ENCODE measurements at regions not wholly inside any gene's neighbourhood (a gene's known extent, or its start where the extent isn't known, plus 50 kb on each side); places are given as distances from the start of the nearest gene placed in this dataset.

DNA sequence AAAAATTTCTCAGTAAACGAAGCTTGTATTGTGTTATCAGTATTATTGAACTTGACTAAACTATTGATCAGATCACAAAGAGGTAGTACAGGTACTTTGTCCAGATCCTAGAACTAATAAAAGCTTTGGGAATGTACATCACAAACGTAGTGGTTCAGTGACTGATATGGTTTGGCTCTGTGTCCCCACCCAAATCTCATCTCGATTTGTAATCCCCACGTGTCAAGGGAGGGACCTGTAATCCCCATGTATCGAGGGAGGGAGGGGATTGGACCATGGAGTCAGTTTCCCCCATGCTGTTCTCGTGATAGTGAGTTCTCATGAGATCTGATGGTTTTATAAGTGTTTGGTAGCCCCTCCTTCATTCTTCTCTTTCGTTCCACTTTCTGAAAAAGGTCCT lies 100.9 kb downstream of the ARRDC3 start:
- H3K4me1 ChIP-seq (ENCODE audit: control insufficient read depth, insufficient read depth, low read length), result peaks cover 42% of the 10 kb centered on the region
- H3K4me2 ChIP-seq (ENCODE audit: low read length), result no peak overlapping the region
- no peaks in the 10 kb centered on the region for H3K9me3 ChIP-seq (replicated peaks; ENCODE audit: low read length)
- H3K27me3 ChIP-seq (ENCODE audit: control insufficient read depth, insufficient read depth, low read length), result no peaks in the 10 kb centered on the region
- H3K36me3 ChIP-seq (ENCODE audit: insufficient read depth, low read length), result no peaks in the 10 kb centered on the region
- H3K4me3 ChIP-seq (ENCODE audit: low read length), result no peak overlapping the region
- H3K9ac ChIP-seq (ENCODE audit: low read depth, low read length), result peak overlapping the region; percentile 93

DNA sequence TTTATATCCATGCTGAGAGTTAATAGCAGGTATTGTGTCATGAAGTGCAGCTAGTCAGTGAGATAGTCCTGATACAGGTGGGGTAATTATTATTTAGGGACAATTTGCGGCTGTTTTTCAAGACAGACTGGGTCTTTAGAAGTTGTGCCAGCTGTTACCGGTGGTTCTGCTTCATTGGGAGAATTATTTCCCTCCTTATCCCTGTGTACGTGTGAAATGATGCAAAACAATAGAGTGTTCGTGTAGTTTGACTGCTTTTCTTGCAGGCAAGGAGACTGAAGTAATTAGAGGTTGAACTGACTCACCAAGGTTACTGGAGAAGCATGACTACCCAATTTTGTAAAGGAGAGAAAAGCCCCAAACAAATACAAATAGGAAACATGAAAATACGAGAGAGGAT lies 101.7 kb downstream of the ARRDC3 start:
- H3K9me3 ChIP-seq (replicated peaks; ENCODE audit: low read length), result no peaks in the 10 kb centered on the region
- H3K36me3 ChIP-seq (ENCODE audit: insufficient read depth, low read length), result no peaks in the 10 kb centered on the region
- H3K27me3 ChIP-seq (ENCODE audit: control insufficient read depth, insufficient read depth, low read length), result no peaks in the 10 kb centered on the region
- peak overlapping the region; percentile 73 for H3K4me3 ChIP-seq (ENCODE audit: low read length)
- H3K4me1 ChIP-seq (ENCODE audit: control insufficient read depth, insufficient read depth, low read length), result peaks cover 42% of the 10 kb centered on the region
- H3K4me2 ChIP-seq (ENCODE audit: low read length), result peak overlapping the region; percentile 95
- H3K9ac ChIP-seq (ENCODE audit: low read depth, low read length), result peak overlapping the region; percentile 93

DNA sequence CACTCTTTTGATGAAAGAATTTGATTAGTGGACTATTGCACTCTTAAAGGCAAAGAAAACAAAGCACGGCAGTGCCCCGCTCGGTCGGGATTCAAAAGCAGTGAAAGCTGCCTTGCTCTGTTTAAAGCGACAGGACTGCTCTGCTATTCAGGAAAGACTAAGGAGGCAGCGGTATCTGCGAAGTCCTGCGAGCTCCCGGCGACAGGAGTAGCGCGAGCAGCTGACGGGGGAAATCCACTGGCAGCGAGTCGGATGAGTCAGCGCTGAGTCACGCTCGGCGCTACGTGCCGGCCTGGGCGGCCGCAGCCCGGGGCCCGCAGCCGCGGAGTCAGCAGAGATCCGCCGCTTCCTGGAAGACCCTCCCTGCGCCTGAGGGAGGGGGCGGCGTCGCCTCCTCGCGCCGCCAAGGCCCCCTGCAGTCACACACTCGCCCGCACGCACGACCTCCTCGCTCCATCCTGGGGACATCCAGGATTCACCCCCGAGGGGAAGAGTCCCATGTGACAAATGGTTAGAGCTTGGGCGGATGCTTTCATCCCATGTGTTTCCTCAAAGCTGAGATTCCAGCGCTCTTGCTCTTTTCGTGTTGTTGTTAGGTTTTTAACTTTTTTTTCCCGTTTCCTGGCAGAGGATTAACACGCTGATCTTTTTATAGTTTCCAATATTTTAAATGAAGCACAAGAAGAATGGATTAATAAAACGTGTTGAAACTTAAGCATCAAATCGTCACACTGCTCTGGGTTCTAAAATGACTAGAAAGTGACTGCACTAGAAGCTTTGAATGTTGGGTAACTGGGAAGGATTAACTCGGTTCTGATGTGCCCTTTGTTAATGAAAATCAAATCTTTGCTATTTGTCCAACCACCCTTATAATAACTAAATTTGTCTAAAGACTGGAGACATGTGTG lies 102.5 kb downstream of the ARRDC3 start:
- Histone ChIP-seq H3K9me3 (replicated peaks; ENCODE audit: low read length) (no peaks in the 10 kb centered on the region), H3K4me2 (ENCODE audit: low read length) (peak overlapping the region; percentile 95), H3K9ac (ENCODE audit: low read depth, low read length) (peak overlapping the region; percentile 93), H3K4me1 (ENCODE audit: control insufficient read depth, insufficient read depth, low read length) (peaks cover 42% of the 10 kb centered on the region), H3K36me3 (ENCODE audit: insufficient read depth, low read length) (no peaks in the 10 kb centered on the region), H3K27me3 (ENCODE audit: control insufficient read depth, insufficient read depth, low read length) (no peaks in the 10 kb centered on the region), H3K4me3 (ENCODE audit: low read length) (peak overlapping the region; percentile 73)

DNA sequence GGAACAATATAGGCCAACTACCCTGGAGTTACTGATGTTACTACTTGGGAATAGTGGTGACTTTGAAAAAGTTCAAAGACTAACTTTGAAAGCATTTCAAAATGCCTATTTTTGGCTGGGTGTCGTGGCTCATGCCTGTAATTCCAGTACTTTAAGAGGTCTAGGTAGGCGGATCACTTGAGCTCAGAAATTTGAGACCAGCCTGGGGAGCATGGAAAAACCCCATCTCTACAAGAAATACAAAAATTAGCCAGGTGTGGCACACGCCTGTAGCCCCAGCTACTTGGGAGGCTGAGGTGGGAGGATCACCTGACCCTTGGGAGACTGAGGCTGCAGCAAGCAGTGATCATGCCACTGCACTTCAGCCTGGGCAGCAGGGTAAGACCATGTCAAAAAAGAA lies 105.3 kb downstream of the ARRDC3 start:
- Histone ChIP-seq H3K9me3 (replicated peaks; ENCODE audit: low read length) (no peaks in the 10 kb centered on the region), H3K4me2 (ENCODE audit: low read length) (no peak overlapping the region), H3K4me3 (ENCODE audit: low read length) (no peak overlapping the region), H3K36me3 (ENCODE audit: insufficient read depth, low read length) (no peaks in the 10 kb centered on the region), H3K27me3 (ENCODE audit: control insufficient read depth, insufficient read depth, low read length) (no peaks in the 10 kb centered on the region), H3K9ac (ENCODE audit: low read depth, low read length) (no peak overlapping the region), H3K4me1 (ENCODE audit: control insufficient read depth, insufficient read depth, low read length) (peaks cover 32% of the 10 kb centered on the region)

DNA sequence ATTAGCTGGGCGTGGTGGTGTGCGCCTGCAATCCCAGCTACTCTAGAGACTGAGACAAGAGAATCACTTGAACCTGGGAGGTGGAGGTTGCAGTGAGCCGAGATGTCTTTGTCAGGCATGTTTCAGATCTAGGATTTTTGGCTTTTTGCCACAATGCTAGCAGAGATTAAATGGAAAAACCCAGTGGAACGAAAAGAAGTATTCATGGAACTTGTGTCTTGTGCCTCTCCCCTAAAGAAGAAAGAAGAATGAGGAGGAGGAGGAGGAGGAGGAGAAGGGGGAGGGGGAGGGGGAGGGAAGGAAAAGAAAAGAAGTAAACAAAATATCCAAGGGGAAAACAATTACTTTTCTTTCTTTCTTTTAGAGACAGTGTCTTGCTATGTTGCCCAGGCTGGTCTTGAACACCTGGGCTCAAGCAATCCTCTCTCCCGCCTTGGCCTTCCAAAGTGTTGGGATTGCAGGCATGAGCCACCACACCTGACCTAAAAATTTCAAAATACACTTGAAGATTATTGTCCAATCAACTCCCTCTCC lies 106.0 kb downstream of the ARRDC3 start:
- Histone ChIP-seq H3K4me3 (ENCODE audit: low read length) (no peak overlapping the region), H3K27me3 (ENCODE audit: control insufficient read depth, insufficient read depth, low read length) (no peaks in the 10 kb centered on the region), H3K9ac (ENCODE audit: low read depth, low read length) (no peak overlapping the region), H3K9me3 (replicated peaks; ENCODE audit: low read length) (no peaks in the 10 kb centered on the region), H3K4me1 (ENCODE audit: control insufficient read depth, insufficient read depth, low read length) (peaks cover 33% of the 10 kb centered on the region), H3K4me2 (ENCODE audit: low read length) (no peak overlapping the region), H3K36me3 (ENCODE audit: insufficient read depth, low read length) (no peaks in the 10 kb centered on the region)

DNA sequence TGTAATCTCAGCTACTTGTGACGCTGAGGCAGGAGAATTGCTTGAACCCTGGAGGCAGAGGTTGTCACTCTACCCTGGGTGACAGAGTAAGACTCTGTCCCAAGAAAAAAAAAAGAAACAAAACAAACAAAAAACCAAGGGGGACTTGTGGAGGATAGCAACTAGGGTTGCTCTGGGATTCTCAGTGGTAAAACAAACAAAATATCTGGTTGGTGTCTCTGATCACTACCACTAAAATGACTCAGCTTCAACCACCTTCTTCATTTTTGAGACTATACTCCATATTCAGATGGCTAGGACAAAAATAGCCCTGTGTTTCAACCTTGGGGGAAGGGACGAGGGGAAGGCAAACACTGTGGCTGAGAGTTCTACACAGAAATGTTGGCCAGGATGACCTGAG lies 110.3 kb downstream of the ARRDC3 start:
- peaks cover 5% of the 10 kb centered on the region for H3K4me1 ChIP-seq (ENCODE audit: control insufficient read depth, insufficient read depth, low read length)
- H3K9ac ChIP-seq (ENCODE audit: low read depth, low read length), result no peak overlapping the region

DNA sequence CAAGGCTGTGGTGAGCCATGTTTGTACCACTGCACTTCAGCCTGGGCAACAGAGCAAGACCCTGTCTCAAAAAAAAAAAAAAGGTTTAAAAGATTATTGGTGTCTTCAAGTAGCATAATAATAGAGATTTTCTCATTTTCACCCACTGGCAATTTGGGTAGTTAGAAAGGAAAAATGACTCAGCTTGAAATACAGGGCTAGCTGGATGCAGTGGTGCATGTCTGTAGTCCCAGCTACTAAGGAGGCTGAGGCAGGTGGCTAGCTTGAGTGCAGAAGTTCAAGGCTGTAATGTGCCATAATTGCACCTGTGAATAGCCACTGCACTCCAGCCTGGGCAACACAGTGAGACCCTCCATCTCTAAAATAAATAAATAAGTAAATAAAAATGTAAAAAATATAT lies 111.1 kb downstream of the ARRDC3 start:
- Histone ChIP-seq H3K4me2 (ENCODE audit: low read length) (no peak overlapping the region), H3K36me3 (ENCODE audit: insufficient read depth, low read length) (no peaks in the 10 kb centered on the region), H3K4me3 (ENCODE audit: low read length) (no peak overlapping the region), H3K9me3 (replicated peaks; ENCODE audit: low read length) (no peaks in the 10 kb centered on the region), H3K9ac (ENCODE audit: low read depth, low read length) (no peak overlapping the region), H3K27me3 (ENCODE audit: control insufficient read depth, insufficient read depth, low read length) (no peaks in the 10 kb centered on the region), H3K4me1 (ENCODE audit: control insufficient read depth, insufficient read depth, low read length) (peaks cover 5% of the 10 kb centered on the region)

More for the DNA sequence above, 110.3 kb downstream of the ARRDC3 start:
- no peaks in the 10 kb centered on the region for H3K36me3 ChIP-seq (ENCODE audit: insufficient read depth, low read length)
- H3K4me2 ChIP-seq (ENCODE audit: low read length), result no peak overlapping the region
- H3K27me3 ChIP-seq (ENCODE audit: control insufficient read depth, insufficient read depth, low read length), result no peaks in the 10 kb centered on the region
- no peaks in the 10 kb centered on the region for H3K9me3 ChIP-seq (replicated peaks; ENCODE audit: low read length)
- H3K4me3 ChIP-seq (ENCODE audit: low read length), result no peak overlapping the region

DNA sequence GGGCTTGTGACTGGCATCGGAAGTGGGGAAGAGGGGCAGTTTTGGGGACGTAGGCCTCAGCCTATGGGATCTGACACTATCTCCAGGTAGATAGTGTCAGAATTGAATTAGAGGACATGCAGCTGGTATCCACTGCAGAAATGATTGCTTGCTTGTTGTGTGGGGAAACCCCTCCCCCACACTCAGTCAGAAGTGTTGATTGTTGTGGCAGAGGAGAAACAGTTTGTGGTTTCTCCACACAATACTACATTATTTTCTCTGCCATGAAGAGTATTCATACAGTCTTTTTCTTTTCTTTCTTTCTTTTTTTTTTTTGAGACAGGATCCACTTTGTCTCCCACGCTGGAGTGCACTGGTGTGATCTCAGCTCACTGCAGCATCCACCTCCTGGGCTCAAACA lies 113.9 kb downstream of the ARRDC3 start:
- H3K36me3 ChIP-seq (ENCODE audit: insufficient read depth, low read length), result no peaks in the 10 kb centered on the region
- H3K9me3 ChIP-seq (replicated peaks; ENCODE audit: low read length), result no peaks in the 10 kb centered on the region
- peaks cover 15% of the 10 kb centered on the region for H3K4me1 ChIP-seq (ENCODE audit: control insufficient read depth, insufficient read depth, low read length)
- H3K4me3 ChIP-seq (ENCODE audit: low read length), result no peak overlapping the region
- no peak overlapping the region for H3K4me2 ChIP-seq (ENCODE audit: low read length)
- no peak overlapping the region for H3K9ac ChIP-seq (ENCODE audit: low read depth, low read length)
- no peaks in the 10 kb centered on the region for H3K27me3 ChIP-seq (ENCODE audit: control insufficient read depth, insufficient read depth, low read length)

DNA sequence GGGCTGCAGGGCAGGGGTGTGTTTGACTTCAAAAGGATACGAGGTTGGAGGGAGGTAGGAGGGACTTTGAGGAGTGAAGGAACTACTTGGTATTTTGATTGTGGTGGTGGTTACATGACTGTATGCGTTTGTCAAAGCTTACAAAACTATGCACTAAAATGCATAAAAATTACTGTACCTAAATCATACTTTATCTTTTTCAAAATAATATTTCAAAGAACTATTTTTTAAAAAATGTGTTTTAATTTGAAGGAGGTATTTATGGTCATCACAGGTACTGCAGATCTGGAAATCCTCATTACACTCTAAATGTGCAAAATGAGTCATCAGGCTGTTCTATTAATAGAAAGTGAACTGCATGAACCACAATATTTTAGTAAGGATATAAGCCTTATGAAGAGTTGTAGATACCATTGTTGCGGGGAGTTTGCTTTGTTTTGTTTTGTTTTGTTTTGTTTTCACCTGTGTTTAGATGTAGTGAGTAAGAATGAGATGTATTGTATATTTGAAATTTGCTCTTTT lies 116.9 kb downstream of the ARRDC3 start:
- no peak overlapping the region for H3K4me3 ChIP-seq (ENCODE audit: low read length)
- H3K4me2 ChIP-seq (ENCODE audit: low read length), result no peak overlapping the region
- H3K9ac ChIP-seq (ENCODE audit: low read depth, low read length), result no peak overlapping the region
- H3K36me3 ChIP-seq (ENCODE audit: insufficient read depth, low read length), result no peaks in the 10 kb centered on the region
- no peaks in the 10 kb centered on the region for H3K9me3 ChIP-seq (replicated peaks; ENCODE audit: low read length)
- H3K27me3 ChIP-seq (ENCODE audit: control insufficient read depth, insufficient read depth, low read length), result no peaks in the 10 kb centered on the region
- H3K4me1 ChIP-seq (ENCODE audit: control insufficient read depth, insufficient read depth, low read length), result peaks cover 10% of the 10 kb centered on the region

DNA sequence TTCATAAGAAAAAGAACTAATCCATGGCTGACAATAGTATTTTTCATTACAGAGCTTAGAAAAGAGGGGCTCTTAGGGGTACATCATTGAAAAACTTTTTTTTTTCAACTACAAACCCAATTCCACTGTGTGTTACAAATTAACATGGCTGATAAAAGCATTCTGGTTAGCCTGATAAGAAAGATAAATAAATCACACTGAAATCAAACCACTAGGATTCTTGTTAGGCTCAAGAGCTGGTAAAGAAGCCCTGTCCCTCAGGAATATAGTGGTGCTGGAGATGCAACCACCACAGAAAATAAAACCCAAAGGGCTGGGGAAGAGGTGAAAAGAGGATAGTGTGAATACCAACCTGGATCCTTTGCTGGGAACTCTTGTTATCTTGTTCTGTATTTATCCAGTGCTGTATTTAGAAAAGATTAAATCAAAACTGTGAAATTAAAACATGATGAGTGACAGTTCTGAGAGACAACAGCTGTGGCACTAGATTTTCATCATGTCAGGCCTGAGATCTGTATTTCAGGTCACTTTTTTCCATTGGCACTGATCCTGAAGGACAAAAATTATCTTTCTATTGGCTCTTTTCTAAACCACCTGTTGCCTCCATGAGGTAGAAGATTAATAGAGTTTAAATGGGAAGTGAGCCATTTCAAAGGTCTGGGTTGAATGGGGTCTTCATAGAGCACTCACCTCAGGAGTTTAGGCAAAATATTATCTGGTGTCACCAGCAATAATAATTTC lies 118.6 kb downstream of the ARRDC3 start:
- Histone ChIP-seq H3K9ac (ENCODE audit: low read depth, low read length) (no peak overlapping the region), H3K4me3 (ENCODE audit: low read length) (no peak overlapping the region), H3K36me3 (ENCODE audit: insufficient read depth, low read length) (no peaks in the 10 kb centered on the region), H3K4me1 (ENCODE audit: control insufficient read depth, insufficient read depth, low read length) (peaks cover 10% of the 10 kb centered on the region), H3K9me3 (replicated peaks; ENCODE audit: low read length) (no peaks in the 10 kb centered on the region), H3K4me2 (ENCODE audit: low read length) (no peak overlapping the region), H3K27me3 (ENCODE audit: control insufficient read depth, insufficient read depth, low read length) (no peaks in the 10 kb centered on the region)

DNA sequence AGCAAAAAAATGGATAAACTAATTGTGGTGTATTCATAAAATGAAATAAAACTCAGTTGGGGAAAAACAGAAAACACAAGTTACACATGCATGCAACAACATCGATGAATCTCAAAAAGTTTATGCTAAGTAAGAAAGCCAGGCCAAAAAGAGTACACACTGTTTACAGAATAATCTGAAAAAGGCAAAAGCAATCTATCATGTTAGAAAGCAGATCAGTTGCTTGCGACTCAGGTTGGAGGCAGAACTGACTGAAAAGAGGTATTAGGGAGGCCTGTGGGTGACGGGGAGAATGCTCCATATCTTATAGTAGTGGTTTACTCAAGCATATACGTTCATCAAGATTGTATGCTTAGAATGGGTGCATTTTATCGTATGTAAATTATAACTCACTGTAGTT lies 119.2 kb downstream of the ARRDC3 start:
- Histone ChIP-seq H3K4me2 (ENCODE audit: low read length) (no peak overlapping the region), H3K9me3 (replicated peaks; ENCODE audit: low read length) (no peaks in the 10 kb centered on the region), H3K9ac (ENCODE audit: low read depth, low read length) (no peak overlapping the region), H3K4me3 (ENCODE audit: low read length) (no peak overlapping the region), H3K36me3 (ENCODE audit: insufficient read depth, low read length) (no peaks in the 10 kb centered on the region), H3K27me3 (ENCODE audit: control insufficient read depth, insufficient read depth, low read length) (no peaks in the 10 kb centered on the region), H3K4me1 (ENCODE audit: control insufficient read depth, insufficient read depth, low read length) (peaks cover 10% of the 10 kb centered on the region)

All from skeletal muscle satellite cell (primary cell).